NCI-H774 (cell line): ENCODE measurements at regions not wholly inside any gene's neighbourhood (a gene's known extent, or its start where the extent isn't known, plus 50 kb on each side); places are given as distances from the start of the nearest gene placed in this dataset.

Experiments
- DNase-seq: peaks from one replicate; lab custom pipeline; 2025; lab: John Stamatoyannopoulos, UW

DNA sequence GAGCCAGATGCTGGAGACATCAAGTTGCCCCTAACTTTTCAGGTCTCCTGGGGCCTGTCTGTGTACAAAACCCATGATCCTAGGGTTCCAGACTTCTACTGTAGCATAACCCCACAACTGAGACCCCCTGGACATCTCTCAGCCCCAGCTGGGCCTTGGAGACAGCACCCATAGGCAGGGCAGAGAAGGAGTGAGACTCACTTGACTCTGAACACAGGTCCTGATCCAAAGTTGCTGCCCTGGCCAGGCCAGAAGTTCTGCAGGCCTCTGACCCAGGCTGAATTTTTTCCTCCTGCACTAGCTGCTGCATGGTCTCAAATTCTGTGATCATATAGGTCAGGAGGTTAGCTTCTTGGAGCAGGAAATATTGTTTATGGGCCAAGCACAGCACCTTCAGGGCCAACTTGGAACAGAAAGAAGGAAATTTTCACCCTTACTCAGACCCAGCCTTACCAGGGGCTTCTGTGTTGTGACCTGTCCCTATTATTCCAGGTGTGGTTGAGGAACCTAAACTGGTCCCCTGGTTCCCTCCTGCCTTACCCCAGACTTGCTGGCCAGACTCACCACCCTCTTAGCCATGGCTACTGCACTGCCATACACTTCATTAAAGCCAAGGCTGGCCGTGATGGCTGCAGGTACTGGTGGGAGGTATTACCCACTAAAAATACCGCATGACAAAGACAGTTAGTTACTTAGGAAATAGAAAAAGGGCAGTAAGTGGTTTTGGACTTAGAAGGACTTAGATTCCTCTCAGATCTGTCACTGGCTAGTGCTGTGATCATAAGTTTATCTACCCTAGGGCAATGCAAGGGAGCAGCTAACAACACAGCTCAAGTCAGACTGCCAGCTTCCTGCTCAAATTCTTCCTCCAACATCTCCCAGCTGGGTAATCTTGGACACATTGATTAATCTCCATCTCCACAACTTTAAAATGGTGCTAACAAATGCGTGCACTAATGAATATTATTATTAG lies 2180.1 kb downstream of the TP53TG3F start:
- no peak for DNase-seq

DNA sequence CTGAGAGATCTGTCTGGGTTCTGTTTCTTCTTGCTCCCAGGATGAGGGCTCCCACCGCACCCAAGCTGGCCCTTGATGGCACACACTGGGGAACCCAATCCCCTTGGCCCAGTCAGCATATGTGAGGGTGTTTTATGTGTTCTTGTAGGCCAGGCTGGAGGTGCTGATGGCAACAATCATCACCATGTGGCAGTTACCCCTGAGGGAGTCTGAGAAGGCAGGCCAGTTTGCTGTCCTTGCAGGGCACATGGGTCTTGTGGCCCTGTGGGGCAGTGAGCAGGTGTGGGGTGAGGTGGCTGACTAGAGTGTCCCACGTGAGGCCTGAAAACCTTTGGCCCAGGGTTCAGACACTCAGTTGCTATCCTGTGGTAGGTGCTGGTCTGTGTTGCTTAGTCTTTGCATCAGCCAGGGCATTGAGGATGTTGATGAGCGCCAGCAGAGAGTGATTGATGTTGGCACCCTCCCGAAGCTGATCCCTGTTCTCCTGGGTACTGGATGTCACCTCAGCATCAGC lies 2183.0 kb downstream of the TP53TG3F start:
- DNase-seq: no peak

DNA sequence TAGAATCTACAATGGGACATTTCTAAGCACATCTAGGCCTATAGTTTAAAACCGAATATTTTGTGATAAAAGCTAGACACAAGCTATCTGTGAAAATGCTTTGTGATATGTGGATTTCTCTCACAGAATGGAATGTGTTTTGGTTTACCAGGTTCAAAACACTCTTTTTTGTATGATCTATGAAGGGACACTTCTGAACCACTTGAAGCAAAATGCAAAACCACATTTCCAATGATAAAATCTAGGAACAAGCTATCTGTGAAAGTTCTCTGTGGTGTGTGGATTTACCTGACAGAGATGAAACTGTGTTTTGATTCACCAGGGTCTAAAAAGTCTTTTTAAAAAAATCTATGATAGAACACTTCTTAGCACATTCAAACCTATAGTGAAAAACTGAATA lies 2192.4 kb downstream of the TP53TG3F start:
- DNase-seq: no peak

DNA sequence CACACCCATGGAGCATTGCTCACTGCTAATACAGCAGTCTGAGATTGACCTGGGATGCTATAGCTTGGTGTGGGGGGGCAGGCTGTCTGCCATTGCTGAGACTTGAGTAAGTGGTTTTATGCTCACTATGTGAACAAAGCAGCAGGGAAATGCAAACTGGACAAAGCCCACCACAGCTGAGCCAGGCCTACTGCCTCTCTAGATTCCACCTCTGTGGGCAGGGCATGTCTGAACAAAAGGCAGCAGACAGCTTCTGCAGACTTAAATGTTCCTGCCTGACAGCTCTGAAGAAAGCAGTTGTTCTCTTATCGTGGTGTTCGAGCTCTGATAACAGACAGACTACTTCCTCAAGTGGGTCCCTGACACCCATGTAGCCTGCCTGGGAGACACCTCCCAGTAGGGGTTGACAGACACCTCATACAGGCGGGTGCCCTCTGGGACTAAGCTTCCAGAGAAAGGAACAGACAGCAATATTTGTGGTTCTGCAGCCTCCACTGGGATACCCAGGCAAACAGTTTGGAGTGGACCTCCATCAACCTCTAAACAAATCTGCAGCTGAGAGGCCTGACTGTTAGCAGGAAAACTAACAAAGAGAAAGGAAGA lies 2204.8 kb downstream of the TP53TG3F start:
- DNase-seq: no peak

DNA sequence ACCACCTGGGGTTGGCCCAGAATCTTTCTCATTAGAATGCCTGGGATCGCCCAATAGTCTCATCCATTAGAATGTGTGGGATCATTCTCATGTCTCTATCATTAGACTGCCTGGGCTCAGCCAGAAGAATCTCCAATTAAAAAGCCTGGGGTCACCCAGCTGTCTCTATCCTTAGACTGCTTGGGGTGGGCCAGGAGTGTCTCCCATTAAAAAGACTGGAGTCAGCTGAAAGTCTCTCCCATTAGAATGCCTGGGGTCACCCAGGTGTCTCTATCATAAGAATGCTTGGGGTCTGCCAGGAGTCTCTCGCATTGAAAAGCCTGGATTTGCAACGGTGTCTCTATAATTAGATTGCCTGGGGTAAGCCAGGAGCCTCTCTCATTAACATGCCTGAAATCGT lies 2225.7 kb downstream of the TP53TG3F start:
- no peak for DNase-seq

DNA sequence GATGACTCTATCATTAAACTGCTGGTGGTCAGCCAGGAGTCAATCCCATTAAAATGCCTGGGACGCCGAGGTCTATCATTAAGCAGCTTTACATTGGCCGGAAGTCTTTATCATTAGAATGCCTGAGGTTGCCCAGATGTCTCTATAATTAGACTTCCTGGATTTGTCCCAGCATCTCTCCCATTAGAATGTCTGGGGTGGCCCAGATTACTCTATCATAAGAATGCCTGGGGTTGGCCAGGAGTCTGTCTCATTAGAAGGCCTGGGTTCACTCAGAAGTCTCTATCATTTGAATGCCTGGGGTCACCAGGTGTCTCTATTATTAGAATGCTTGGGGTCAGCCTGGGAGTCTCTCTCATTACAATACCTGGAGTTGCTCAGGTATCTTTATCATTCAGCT lies 2227.2 kb downstream of the TP53TG3F start:
- no peak for DNase-seq

DNA sequence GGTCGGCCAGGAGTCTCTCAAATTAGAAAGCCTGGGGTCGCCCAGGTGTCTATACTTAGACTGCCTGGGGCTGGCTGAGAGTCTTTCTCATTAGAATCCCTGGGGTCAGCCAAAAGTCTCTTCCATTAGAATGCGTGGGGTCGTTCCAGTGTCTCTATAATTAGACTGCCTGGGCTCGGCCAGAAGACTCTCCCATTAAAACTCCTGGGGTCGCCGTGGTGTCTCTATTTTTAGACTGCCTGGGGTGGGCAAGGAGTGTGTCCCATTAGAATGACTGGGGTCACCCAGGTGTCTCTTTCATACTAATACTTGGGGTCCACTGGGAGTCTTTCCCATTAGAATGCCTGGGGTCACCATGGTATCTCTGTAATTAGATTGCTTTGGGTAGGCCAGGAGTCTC lies 2227.7 kb downstream of the TP53TG3F start:
- no peak for DNase-seq

DNA sequence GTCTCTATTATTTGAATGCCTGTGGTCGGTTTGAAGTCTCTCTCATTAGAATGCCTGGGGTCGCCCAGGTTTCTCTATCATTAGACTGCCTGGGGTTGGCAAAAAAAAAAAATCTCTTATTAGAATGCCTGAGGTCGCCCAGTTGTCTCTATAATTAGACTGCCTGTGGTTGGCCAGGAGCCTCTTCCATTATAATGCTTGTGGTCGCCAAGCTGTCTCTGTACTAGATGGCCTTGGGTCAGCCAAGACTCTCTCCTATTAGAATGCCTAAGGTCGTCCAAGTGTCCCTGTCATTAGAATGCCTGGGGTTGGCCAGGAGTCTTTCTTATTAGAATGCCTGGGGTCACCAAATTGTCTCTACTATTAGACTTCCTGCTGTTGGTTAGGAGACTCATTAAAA lies 2228.4 kb downstream of the TP53TG3F start:
- DNase-seq: no peak

DNA sequence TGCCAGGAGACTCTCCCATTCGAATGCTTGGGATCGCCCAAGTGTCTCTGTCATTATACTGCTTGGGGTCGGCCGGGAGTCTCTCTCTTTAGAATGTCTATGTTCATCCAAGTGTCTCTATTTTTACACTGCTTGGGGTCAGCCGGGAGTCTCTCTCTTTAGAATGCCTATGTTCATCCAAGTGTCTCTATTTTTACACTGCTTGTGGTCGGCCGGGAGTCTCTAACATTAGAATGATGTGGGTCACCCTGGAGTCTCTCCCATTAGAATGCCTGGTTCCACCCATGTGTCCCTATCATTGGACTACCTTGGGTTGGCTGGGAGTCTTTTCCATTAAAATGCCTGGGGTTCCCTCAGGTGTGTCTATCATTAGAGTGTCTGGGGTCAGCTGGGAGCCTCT lies 2230.4 kb downstream of the TP53TG3F start:
- DNase-seq: no peak

DNA sequence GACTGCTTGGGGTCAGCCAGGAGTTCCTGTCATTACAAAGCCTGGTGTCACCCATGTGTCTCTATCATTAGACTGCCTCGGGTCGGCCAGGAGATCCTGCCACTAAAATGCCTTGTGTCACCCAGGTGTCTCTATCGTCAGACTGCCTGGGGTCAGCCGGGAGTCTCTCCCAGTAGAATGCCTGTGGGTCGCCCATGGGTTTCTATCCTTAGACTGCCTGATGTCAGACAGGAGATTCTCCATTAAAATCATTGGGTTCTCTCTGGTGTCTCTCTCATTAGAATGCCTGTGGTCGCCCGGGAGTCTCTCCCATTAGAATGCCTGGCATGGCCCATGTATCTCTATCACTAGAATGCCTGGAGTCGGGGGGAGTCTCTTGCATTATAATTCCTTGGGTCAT lies 2231.0 kb downstream of the TP53TG3F start:
- DNase-seq: no peak

DNA sequence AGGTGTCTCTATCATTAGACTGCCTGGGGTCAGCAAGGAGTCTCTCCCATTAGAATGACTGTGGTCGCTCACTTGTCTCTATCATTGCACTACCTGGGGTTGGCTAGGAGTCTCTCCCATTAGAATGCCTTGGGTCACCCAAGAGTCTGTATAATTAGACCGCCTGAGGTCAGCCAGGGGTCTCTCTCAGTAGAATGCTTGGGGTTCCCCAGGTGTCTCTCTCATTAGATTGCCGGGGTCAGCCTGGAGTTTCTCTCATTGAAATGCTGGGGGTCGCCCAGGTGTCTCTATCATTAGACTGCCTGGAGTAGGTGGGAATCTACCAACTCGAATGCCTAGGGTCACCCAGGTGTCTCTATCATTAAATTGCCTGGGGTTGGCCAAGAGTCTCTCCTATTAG lies 2231.6 kb downstream of the TP53TG3F start:
- no peak for DNase-seq

DNA sequence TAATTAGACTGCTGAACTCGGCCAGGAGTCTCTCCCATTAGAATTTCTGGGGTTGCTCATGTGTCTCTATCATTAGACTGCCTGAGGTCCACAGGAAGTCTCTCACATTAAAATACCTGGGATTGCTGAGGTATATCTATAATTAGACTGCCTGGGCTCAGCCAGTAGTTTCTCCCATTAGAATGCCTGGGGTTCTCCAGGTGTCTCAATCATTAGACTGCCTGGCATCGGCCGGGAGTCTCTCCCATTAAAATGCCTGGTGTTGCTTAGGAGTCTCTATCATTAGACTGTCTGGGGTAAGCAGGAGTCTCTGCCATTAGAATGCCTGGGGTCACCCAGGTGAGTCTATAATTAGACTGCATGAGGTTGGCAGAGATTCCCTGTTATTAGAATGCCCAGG lies 2233.4 kb downstream of the TP53TG3F start:
- DNase-seq: no peak

DNA sequence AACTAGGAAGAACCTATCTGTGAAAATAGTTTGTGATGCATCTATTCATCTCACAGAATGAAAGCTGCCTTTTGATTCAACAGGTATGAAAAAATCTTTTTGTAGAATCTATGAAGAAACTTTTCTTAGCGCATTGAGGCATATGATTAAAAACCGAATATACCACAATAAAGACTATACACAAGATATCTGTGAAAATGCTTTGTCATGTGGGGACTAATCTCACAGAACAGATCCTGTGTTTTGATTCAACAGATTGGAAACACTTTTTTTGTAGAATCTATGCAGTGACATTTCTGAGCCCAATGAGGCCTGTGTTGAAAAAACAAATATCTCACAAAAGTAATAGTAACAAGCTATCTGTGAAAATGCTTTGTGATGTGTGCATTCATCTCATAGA lies 2247.5 kb downstream of the TP53TG3F start:
- DNase-seq: no peak

DNA sequence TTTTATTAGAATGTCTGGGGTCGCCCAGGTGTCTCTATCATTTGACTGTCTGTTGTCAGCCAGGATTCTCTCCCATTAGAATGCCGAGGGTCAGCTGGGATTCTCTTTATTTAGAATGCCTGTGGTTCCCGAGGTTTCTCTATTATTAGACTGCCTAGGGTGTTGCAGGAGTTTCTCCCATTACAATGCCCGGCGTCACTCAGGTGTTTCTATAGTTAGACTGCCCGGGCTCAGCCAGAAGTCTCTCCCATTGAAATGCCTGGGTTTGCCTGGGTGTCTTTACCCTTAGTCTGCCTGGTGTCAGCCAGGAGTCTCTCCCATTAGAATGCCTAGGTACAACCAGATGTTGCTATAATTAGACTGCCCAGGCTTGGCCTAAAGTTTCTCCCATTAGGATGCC lies 2252.0 kb downstream of the TP53TG3F start:
- no peak for DNase-seq

DNA sequence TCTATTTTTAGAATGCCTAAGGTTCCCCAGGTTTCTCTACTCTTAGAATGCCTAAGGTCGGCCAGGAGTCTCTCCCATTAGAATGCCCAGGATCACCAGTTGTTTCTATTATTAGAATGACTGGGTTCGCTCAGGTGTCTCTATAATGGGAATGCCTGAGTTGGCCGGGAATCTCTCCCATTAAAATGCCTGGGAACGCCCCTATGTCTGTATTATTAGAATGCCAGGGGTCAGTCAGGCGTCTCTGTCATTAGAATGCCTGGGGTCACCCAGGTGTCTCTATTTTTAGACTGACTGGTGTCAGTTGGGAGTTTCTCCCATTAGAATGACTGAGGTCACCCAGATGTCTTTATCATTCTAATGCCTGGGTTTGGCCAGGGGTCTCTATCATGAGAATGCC lies 2252.5 kb downstream of the TP53TG3F start:
- DNase-seq: no peak

DNA sequence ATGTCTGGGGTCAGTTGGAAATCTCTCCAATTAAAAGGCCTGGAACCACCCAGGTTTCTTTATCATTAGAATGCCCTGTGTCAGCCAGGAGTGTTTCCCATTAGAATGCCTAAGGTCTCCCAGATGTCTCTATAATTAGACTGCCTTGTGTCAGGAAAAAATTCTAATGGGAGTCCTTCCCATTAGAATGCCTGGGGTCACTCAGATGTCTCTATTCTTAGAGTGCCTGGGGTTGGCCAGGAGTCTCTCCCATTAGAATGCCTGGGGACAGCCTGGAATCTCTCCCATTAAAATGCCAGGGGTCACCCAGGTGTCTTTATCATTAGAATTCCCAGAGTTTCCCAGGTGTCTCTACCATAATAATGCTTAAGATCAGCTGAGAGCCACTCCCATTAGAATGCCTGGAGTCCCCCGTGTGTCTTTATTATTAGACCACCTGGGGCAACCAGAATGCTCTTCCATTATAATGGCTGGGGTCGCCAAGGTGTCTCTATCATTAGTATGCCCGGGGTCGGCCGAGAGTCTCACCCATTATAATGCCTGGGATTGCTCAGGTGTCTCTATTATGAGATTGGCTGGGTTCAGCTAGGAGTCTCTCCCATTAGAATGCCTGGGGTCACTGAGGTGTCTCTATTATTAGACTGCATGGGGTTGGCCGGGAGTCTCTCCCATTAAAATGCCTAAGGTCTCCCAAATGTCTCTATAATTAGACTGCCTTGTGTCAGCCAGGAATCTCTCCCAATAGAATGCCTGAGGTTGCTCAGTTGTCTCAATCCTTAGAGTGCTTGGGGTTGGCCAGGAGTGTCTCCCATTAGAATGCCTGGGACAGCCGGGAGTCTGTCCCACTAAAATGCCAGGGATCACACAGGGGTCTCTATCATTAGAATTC lies 2254.6 kb downstream of the TP53TG3F start:
- DNase-seq: no peak

DNA sequence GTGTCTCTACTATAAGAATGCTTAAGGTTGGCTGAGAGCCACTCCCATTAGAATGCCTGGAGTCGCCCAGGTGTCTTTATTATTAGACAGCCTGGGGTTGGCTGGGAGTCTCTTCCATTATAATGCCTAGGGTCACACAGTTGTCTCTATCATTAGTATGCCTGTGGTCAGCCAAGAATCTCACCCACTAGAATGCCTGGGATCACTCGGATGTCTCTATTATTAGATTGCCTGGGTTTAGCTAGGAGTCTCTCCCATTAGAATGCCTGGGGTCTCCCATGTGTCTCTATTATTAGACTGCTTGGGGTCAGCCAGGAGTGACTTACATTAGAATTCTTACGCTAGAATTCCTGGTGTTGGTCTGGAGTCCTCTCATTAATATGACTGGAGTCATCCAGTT lies 2255.3 kb downstream of the TP53TG3F start:
- no peak for DNase-seq

DNA sequence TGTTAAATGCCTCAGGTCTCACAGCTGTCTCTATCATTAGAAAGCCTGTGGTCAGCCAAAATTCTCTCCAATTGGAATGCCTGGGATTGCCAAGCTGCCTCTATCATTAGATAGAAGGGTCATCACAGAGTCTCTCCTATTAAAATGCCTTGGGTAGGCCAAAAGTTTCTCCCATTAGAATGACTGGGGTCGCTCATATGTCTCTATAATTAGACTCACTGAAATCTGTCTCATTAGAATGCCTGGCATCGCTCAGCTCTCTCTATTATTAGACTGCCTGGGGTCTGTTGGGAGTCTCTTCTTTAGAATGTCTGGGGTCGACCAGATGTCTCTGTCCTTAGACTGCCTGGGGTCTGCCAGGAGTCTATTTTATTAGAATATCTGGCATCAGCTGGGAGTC lies 2265.1 kb downstream of the TP53TG3F start:
- no peak for DNase-seq

DNA sequence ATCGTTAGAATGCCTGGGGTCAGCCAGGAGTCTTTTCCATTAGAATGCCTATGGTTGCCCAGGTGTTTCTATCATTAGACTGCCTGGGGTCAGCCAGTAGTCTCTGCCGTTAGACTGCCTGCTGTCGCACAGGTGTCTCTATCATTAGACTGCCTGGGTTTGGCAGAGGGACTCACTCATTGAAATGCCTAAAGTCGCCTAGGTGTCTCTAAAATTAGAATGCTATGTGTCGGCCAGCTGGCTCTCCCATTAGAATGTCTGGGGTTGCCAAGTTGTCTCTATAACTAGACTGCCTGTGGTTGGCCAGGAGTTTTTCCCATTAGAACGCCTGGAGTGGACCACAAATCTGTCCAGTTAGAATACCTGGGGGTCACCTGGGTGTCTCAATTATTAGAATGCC lies 2266.5 kb downstream of the TP53TG3F start:
- DNase-seq: no peak

DNA sequence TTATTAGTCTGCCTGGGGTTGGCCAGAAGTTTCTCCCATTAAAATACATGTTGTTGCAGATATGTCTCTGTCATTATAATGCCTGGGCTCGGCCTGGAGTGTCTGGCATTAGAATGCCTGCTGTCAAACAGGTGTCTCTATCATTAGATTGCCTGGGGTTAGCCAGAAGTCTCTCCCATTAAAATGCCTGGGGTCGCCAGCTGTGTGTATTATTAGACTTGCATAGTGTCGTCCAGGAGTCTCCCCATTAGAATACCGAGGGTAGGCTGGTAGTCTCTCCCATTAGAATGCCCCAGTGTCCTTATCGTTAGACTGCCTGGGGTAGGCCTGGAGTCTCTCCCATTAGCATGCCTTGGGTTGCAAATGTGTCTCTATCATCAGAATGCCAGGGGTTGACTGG lies 2270.8 kb downstream of the TP53TG3F start:
- no peak for DNase-seq

DNA sequence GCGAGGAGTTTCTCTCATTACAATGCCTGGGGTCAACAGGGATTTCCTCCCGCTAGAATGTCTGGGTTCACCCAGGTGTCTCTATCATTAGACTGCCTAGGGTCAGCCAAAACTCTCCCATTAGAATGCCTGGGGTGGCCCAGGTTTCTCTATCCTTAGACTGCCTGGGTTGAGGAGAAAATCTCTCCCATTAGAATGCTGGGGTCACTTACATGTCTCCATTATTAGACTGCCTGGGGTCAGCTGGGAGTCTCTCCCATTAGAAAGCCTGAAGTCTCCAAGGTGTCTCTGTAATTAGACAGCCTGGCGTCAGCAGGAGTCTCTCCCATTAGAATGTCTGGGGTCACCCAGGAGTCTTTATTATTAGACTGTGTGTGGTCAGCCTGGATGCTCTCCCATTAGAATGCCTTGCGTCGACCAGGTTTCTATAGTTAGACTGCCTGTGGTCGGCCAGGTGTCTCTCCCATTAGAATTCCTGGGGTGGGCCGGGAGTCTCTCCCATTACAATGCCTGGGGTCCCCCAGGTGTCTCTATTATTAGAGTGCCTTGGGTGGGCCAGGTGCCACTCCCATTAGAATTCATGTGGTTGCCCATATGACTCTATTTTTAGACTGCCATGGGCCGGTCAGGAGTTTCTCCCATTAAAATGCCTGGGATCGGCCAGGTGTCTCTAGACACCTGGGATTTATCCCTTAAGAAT lies 2272.1 kb downstream of the TP53TG3F start:
- DNase-seq: no peak
